ENCODE measurements at regions not wholly inside any gene's neighbourhood (a gene's known extent, or its start where the extent isn't known, plus 50 kb on each side); places are given as distances from the start of the nearest gene placed in this dataset.

GRCh38 chr21:35521852-35522505, 472.9 kb upstream of the RUNX1 start:
- no peaks in the 10 kb centered on the region for H4K20me1 ChIP-seq (ENCODE audit: insufficient read depth, low read length, poor library complexity, severe bottlenecking)
- H3K36me3 ChIP-seq (ENCODE audit: insufficient read depth, low read length), result no peaks in the 10 kb centered on the region
- H3K79me2 ChIP-seq (ENCODE audit: insufficient read depth, low read length), result no peaks in the 10 kb centered on the region
- H3K4me2 ChIP-seq (ENCODE audit: low read depth, low read length, poor library complexity, severe bottlenecking), result no peak overlapping the region
- TF ChIP-seq EZH2phosphoT487 (IDR thresholded peaks at IDR 0.05; ENCODE audit: borderline replicate concordance), result no peak
- TF ChIP-seq CTCF (conservative IDR thresholded peaks at IDR 0.05; ENCODE audit: low read length), result no peak
- no peaks in the 10 kb centered on the region for H3K4me1 ChIP-seq (ENCODE audit: insufficient read depth, low read length, poor library complexity, severe bottlenecking)
- H3K9me2 ChIP-seq (replicated peaks; ENCODE audit: low read depth, low read length), result no peaks in the 10 kb centered on the region
- no peaks in the 10 kb centered on the region for H3K9me3 ChIP-seq (ENCODE audit: insufficient read depth, low read depth, low read length)
- H3K4me3 ChIP-seq (ENCODE audit: low read length, poor library complexity, severe bottlenecking), result no peak overlapping the region
- no peak overlapping the region for H2AFZ ChIP-seq (ENCODE audit: low read length)
- H3F3A ChIP-seq (ENCODE audit: low read depth), result no peaks in the 10 kb centered on the region
- no peak overlapping the region for H3K9ac ChIP-seq (ENCODE audit: low read depth, low read length, poor library complexity, severe bottlenecking)
- H3K27me3 ChIP-seq (ENCODE audit: insufficient read depth, low read length, poor library complexity, severe bottlenecking), result no peaks in the 10 kb centered on the region

GRCh38 chr21:35521293-35521692, 472.2 kb upstream of the RUNX1 start:
- no peaks in the 10 kb centered on the region for H3K9me3 ChIP-seq (ENCODE audit: insufficient read depth, low read depth, low read length)
- TF ChIP-seq CTCF (conservative IDR thresholded peaks at IDR 0.05; ENCODE audit: low read length) (no peak), EZH2phosphoT487 (IDR thresholded peaks at IDR 0.05; ENCODE audit: borderline replicate concordance) (no peak)
- no peak overlapping the region for H3K4me2 ChIP-seq (ENCODE audit: low read depth, low read length, poor library complexity, severe bottlenecking)
- H3K9me2 ChIP-seq (replicated peaks; ENCODE audit: low read depth, low read length), result no peaks in the 10 kb centered on the region
- no peaks in the 10 kb centered on the region for H3K27me3 ChIP-seq (ENCODE audit: insufficient read depth, low read length, poor library complexity, severe bottlenecking)
- no peak overlapping the region for H3K9ac ChIP-seq (ENCODE audit: low read depth, low read length, poor library complexity, severe bottlenecking)
- H3K36me3 ChIP-seq (ENCODE audit: insufficient read depth, low read length), result no peaks in the 10 kb centered on the region
- H4K20me1 ChIP-seq (ENCODE audit: insufficient read depth, low read length, poor library complexity, severe bottlenecking), result no peaks in the 10 kb centered on the region
- no peaks in the 10 kb centered on the region for H3K79me2 ChIP-seq (ENCODE audit: insufficient read depth, low read length)
- H3K4me3 ChIP-seq (ENCODE audit: low read length, poor library complexity, severe bottlenecking), result no peak overlapping the region
- no peaks in the 10 kb centered on the region for H3F3A ChIP-seq (ENCODE audit: low read depth)
- H2AFZ ChIP-seq (ENCODE audit: low read length), result no peak overlapping the region
- no peaks in the 10 kb centered on the region for H3K4me1 ChIP-seq (ENCODE audit: insufficient read depth, low read length, poor library complexity, severe bottlenecking)

GRCh38 chr21:35520856-35521255, 471.8 kb upstream of the RUNX1 start:
- Histone ChIP-seq H3K79me2 (ENCODE audit: insufficient read depth, low read length) (no peaks in the 10 kb centered on the region), H3K4me3 (ENCODE audit: low read length, poor library complexity, severe bottlenecking) (no peak overlapping the region), H4K20me1 (ENCODE audit: insufficient read depth, low read length, poor library complexity, severe bottlenecking) (no peaks in the 10 kb centered on the region), H2AFZ (ENCODE audit: low read length) (no peak overlapping the region), H3K9me2 (replicated peaks; ENCODE audit: low read depth, low read length) (no peaks in the 10 kb centered on the region), H3K9me3 (ENCODE audit: insufficient read depth, low read depth, low read length) (no peaks in the 10 kb centered on the region), H3K4me1 (ENCODE audit: insufficient read depth, low read length, poor library complexity, severe bottlenecking) (no peaks in the 10 kb centered on the region), H3K27me3 (ENCODE audit: insufficient read depth, low read length, poor library complexity, severe bottlenecking) (no peaks in the 10 kb centered on the region), H3K4me2 (ENCODE audit: low read depth, low read length, poor library complexity, severe bottlenecking) (no peak overlapping the region), H3F3A (ENCODE audit: low read depth) (no peaks in the 10 kb centered on the region), H3K9ac (ENCODE audit: low read depth, low read length, poor library complexity, severe bottlenecking) (no peak overlapping the region), H3K36me3 (ENCODE audit: insufficient read depth, low read length) (no peaks in the 10 kb centered on the region)
- TF ChIP-seq EZH2phosphoT487 (IDR thresholded peaks at IDR 0.05; ENCODE audit: borderline replicate concordance) (no peak), CTCF (conservative IDR thresholded peaks at IDR 0.05; ENCODE audit: low read length) (no peak)
